PFSK-1 (cell line): ENCODE measurements at regions not wholly inside any gene's neighbourhood (a gene's known extent, or its start where the extent isn't known, plus 50 kb on each side); places are given as distances from the start of the nearest gene placed in this dataset.

Experiments
- FOXP2 ChIP-seq: optimal IDR thresholded peaks from 2 replicates; pipeline ENCODE3; 2011; ENCODE audit warnings: borderline replicate concordance, control low read depth, inconsistent platforms; ENCODE audit not compliant: insufficient read depth; ENCODE audit errors: extremely low read length, extremely low read depth
- POLR2AphosphoS5 ChIP-seq: IDR thresholded peaks from 2 replicates; pipeline ENCODE4 v1.6.1; 2012; ENCODE audit warnings: low read depth, mild to moderate bottlenecking, control low read depth, low read length, moderate library complexity
- REST ChIP-seq, 2 experiments: IDR thresholded peaks; 2 replicates each; pipeline versions ENCODE4 v1.6.1 to v1.8.0; 2011 to 2012; ENCODE audit warnings: low read depth in 2 of 2, low read length in 2 of 2, control low read depth in 1 of 2, inconsistent platforms in 1 of 2, mild to moderate bottlenecking in 1 of 2, moderate library complexity in 1 of 2; ENCODE audit not compliant: insufficient read depth in 1 of 2
- SIN3A ChIP-seq: IDR thresholded peaks from 2 replicates; pipeline ENCODE4 v1.6.1; 2012; ENCODE audit warnings: mild to moderate bottlenecking, low read length, moderate library complexity, borderline replicate concordance; ENCODE audit not compliant: insufficient read depth
- TAF1 ChIP-seq: IDR thresholded peaks from 2 replicates; pipeline ENCODE4 v1.6.1; 2012; ENCODE audit warnings: low read length, control low read depth, borderline replicate concordance; ENCODE audit not compliant: insufficient read depth

GRCh38 chr21:27571706-27572105, 604.8 kb upstream of the ADAMTS5 start:
- TF ChIP-seq REST (IDR thresholded peaks at IDR 0.05; ENCODE audit: insufficient read depth in 1 of 2, low read depth in 2 of 2, low read length in 2 of 2) (no peak), SIN3A (no peak), FOXP2 (no peak), POLR2AphosphoS5 (no peak), TAF1 (no peak)

- no peak for TF ChIP-seq TAF1
- no peak for TF ChIP-seq REST (IDR thresholded peaks at IDR 0.05; ENCODE audit: insufficient read depth in 1 of 2, low read depth in 2 of 2, low read length in 2 of 2)
- no peak for TF ChIP-seq FOXP2
- no peak for TF ChIP-seq SIN3A
- TF ChIP-seq POLR2AphosphoS5 = no peak
Observed at GRCh38 chr21:27570306-27570868, 603.5 kb upstream of the ADAMTS5 start.

- TF ChIP-seq POLR2AphosphoS5 (no peak), TAF1 (no peak), SIN3A (no peak), REST (IDR thresholded peaks at IDR 0.05; ENCODE audit: insufficient read depth in 1 of 2, low read depth in 2 of 2, low read length in 2 of 2) (no peak), FOXP2 (no peak)
Observed at GRCh38 chr21:27569831-27570230, 602.9 kb upstream of the ADAMTS5 start.

GRCh38 chr21:27569091-27569490, 602.2 kb upstream of the ADAMTS5 start:
- TF ChIP-seq FOXP2 (no peak), REST (IDR thresholded peaks at IDR 0.05; ENCODE audit: insufficient read depth in 1 of 2, low read depth in 2 of 2, low read length in 2 of 2) (no peak), POLR2AphosphoS5 (no peak), SIN3A (no peak), TAF1 (no peak)

GRCh38 chr21:27567381-27567780, 600.5 kb upstream of the ADAMTS5 start:
- TF ChIP-seq FOXP2 (no peak), REST (IDR thresholded peaks at IDR 0.05; ENCODE audit: insufficient read depth in 1 of 2, low read depth in 2 of 2, low read length in 2 of 2) (no peak), SIN3A (no peak), TAF1 (no peak), POLR2AphosphoS5 (no peak)
